A549 (cell line): ENCODE measurements at regions not wholly inside any gene's neighbourhood (a gene's known extent, or its start where the extent isn't known, plus 50 kb on each side); places are given as distances from the start of the nearest gene placed in this dataset.

Experiments used
- ATAC-seq, 2 experiments: fragments of 200-7000 bp in 1 of 2; fragments of >200 bp in 1 of 2; cut with Nextera tagmentation in 1 of 2; cut with Tn5 transposase in 1 of 2; 3 replicates each; pipeline versions ENCODE4 v1.8.0 to v1.9.1; 2018 to 2020; ENCODE audit warnings: mild to moderate bottlenecking in 1 of 2, moderate library complexity in 1 of 2
- CTCF ChIA-PET: fragments of 300-600 bp; sonication (Branson Sonifier 250); formaldehyde crosslinking; extraction: SDS; loops from one replicate; lab custom pipeline; 2021; ENCODE audit warnings: antibody characterized with exemption, inconsistent platforms; lab: Yijun Ruan, JAX
- POLR2A ChIA-PET: fragments of 350-600 bp; formaldehyde crosslinking; extraction: SDS; loops from one replicate; lab custom pipeline; 2021; ENCODE audit warnings: antibody characterized with exemption, inconsistent platforms; lab: Yijun Ruan, JAX
- DNase-seq, 2 experiments: peaks; one replicate each; pipeline versions ENCODE4 v3.0.0 to v3.0.0-alpha.2; 2011 to 2016; ENCODE audit warnings: low read depth in 1 of 2, low spot score in 1 of 2
- FAIRE-seq: peaks from 2 replicates; lab custom pipeline; 2011; peaks lifted over from hg19 to GRCh38; lab: Jason Lieb, UNC
- H3K27ac ChIP-seq, 2 experiments: fragments of >200 bp; sonication (Bioruptor Twin); formaldehyde crosslinking; 3 replicates each; pipeline ENCODE4 v1.5.1; 2016 to 2017
- H3K4me1 ChIP-seq: fragments of >200 bp; sonication (Bioruptor Twin); formaldehyde crosslinking; 3 replicates; pipeline ENCODE4 v1.6.1; 2016
- H3K4me2 ChIP-seq: fragments of >200 bp; sonication (Bioruptor Twin); formaldehyde crosslinking; 3 replicates; pipeline ENCODE4 v1.6.1; 2016
- H3K4me3 ChIP-seq: fragments of >200 bp; sonication (Bioruptor Twin); formaldehyde crosslinking; 3 replicates; pipeline ENCODE4 v1.5.1; 2016
- H3K9me3 ChIP-seq: fragments of >200 bp; sonication (Bioruptor Twin); formaldehyde crosslinking; 3 replicates; pipeline ENCODE4 v1.6.1; 2016
- CHD4 ChIP-seq: fragments of 200-600 bp; sonication (generic); IDR thresholded peaks from 2 replicates; pipeline ENCODE4 v1.6.1; 2016; ENCODE audit warnings: antibody characterized with exemption, mild to moderate bottlenecking, borderline replicate concordance
- EHF ChIP-seq: fragments of 250-450 bp; sonication (Bioruptor Pico); IDR thresholded peaks from 2 replicates; pipeline ENCODE4 v1.5.0; 2020; ENCODE audit warnings: mild to moderate bottlenecking
- EP300 ChIP-seq, 2 experiments: fragments of >200 bp; sonication (Bioruptor Twin); formaldehyde crosslinking; IDR thresholded peaks; 2 replicates in 1 of 2; 3 replicates in 1 of 2; pipeline ENCODE4 v1.6.1; 2016 to 2017
- FOSB ChIP-seq: fragments of 250-450 bp; sonication (Bioruptor Pico); IDR thresholded peaks from 2 replicates; pipeline ENCODE4 v1.5.0; 2020; ENCODE audit warnings: mild to moderate bottlenecking, moderate library complexity
- FOXS1 ChIP-seq: fragments of 250-450 bp; sonication (Bioruptor Pico); IDR thresholded peaks from 2 replicates; pipeline ENCODE4 v1.5.0; 2020; ENCODE audit warnings: mild to moderate bottlenecking, moderate library complexity
- HEYL ChIP-seq: fragments of 250-450 bp; sonication (Bioruptor Pico); IDR thresholded peaks from 2 replicates; pipeline ENCODE4 v1.8.0; 2021; ENCODE audit warnings: mild to moderate bottlenecking, moderate library complexity
- HOXA7 ChIP-seq: fragments of 250-450 bp; sonication (Bioruptor Pico); IDR thresholded peaks from 2 replicates; pipeline ENCODE4 v1.5.0; 2020; ENCODE audit warnings: mild to moderate bottlenecking, moderate library complexity
- KDM5A ChIP-seq: fragments of 200-600 bp; sonication (generic); IDR thresholded peaks from 2 replicates; pipeline ENCODE4 v1.6.1; 2016; ENCODE audit warnings: antibody characterized with exemption, mild to moderate bottlenecking
- MYC ChIP-seq: IDR thresholded peaks from 2 replicates; pipeline ENCODE4 v1.6.1; 2012; ENCODE audit warnings: mild to moderate bottlenecking, inconsistent platforms, low read length, improper control_type of control experiment, borderline replicate concordance
- NR3C1 ChIP-seq: fragments of >200 bp; sonication (Bioruptor Twin); formaldehyde crosslinking; IDR thresholded peaks from 3 replicates; pipeline ENCODE4 v1.6.1; 2017
- PHF8 ChIP-seq: fragments of 200-600 bp; sonication (generic); IDR thresholded peaks from 2 replicates; pipeline ENCODE4 v1.6.1; 2016; ENCODE audit warnings: low read depth, mild to moderate bottlenecking, antibody characterized with exemption, moderate library complexity, borderline replicate concordance
- POLR2AphosphoS2 ChIP-seq: conservative IDR thresholded peaks from 2 replicates; pipeline ENCODE4 v1.6.1; 2012; ENCODE audit warnings: low read length, improper control_type of control experiment, inconsistent platforms
- RAD21 ChIP-seq, 2 experiments: fragments of >200 bp in 1 of 2; sonication (Bioruptor Twin) in 1 of 2; formaldehyde crosslinking in 1 of 2; IDR thresholded peaks in 1 of 2; conservative IDR thresholded peaks in 1 of 2; 2 replicates in 1 of 2; 3 replicates in 1 of 2; pipeline ENCODE4 v1.6.1; 2012 to 2018; ENCODE audit warnings: inconsistent platforms in 1 of 2
- RARB ChIP-seq: fragments of 250-450 bp; sonication (Bioruptor Pico); IDR thresholded peaks from 2 replicates; pipeline ENCODE4 v1.8.0; 2021; ENCODE audit warnings: mild to moderate bottlenecking, moderate library complexity
- RCOR1 ChIP-seq: fragments of 150-350 bp; IDR thresholded peaks from 2 replicates; pipeline ENCODE4 v1.6.1; 2014; ENCODE audit warnings: antibody characterized with exemption, low read length, low read depth
- SMC3 ChIP-seq: fragments of >200 bp; sonication (Bioruptor Twin); formaldehyde crosslinking; IDR thresholded peaks from 3 replicates; pipeline ENCODE4 v1.6.1; 2018; ENCODE audit warnings: inconsistent platforms
- SREBF2 ChIP-seq: fragments of 450-650 bp; IDR thresholded peaks from 2 replicates; pipeline ENCODE4 v1.6.1; 2014; ENCODE audit warnings: mild to moderate bottlenecking, moderate library complexity
- WGBS: methylation state at CpG from one replicate; pipeline ENCODE4 v1.1.6; 2017; ENCODE audit errors: missing lambda C conversion rate; 5-methylcytosine and 5-hydroxymethylcytosine counted together
- TF ChIP-seq, protein P1 (sequence below): fragments of 250-450 bp; sonication (Bioruptor Pico); IDR thresholded peaks from 2 replicates; pipeline ENCODE4 v1.5.0; 2020; ENCODE audit warnings: low read depth, mild to moderate bottlenecking, moderate library complexity
- TF ChIP-seq, protein P2 (sequence below): fragments of 150-350 bp; IDR thresholded peaks from 2 replicates; pipeline ENCODE4 v1.6.1; 2014; ENCODE audit warnings: low read depth, mild to moderate bottlenecking, low read length
- TF ChIP-seq, protein P3 (sequence below): IDR thresholded peaks from 2 replicates; pipeline ENCODE4 v1.6.1; 2012; ENCODE audit warnings: low read depth, borderline replicate concordance
- TF ChIP-seq, protein P4 (sequence below): fragments of 200-600 bp; sonication (generic); IDR thresholded peaks from 2 replicates; pipeline ENCODE4 v1.6.1; 2016; ENCODE audit warnings: antibody characterized with exemption, mild to moderate bottlenecking, moderate library complexity
- TF ChIP-seq, protein P5 (sequence below): fragments of >200 bp; sonication (Bioruptor Twin); formaldehyde crosslinking; IDR thresholded peaks from 3 replicates; pipeline ENCODE4 v1.5.1; 2016
- TF ChIP-seq, protein P6 (sequence below): IDR thresholded peaks from 2 replicates; pipeline ENCODE4 v1.6.1; 2012

DNA sequence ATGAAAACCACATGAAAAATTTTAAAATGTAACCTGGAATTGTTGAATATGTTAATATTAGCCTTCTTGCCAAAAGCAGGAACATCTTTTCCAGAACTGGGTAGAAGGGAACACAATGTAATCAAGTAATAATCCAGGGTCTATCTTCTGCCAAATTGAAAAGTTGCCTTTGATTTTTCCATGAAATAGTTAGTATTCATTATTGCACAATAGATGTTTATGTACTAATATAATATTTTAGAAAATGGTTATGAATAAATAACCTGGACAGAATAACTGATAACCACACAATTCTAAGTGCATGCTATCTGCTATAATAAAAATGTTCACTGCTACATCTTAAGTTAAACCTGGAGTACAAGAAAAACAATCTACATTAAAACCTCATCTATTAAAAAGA, 802.3 kb downstream of the LIG4 start:
- Histone ChIP-seq H3K4me3 (no peak overlapping the region), H3K9me3 (no peaks in the 10 kb centered on the region), H3K4me2 (no peak overlapping the region), H3K4me1 (no peaks in the 10 kb centered on the region), H3K27ac (no peak overlapping the region)
- FAIRE-seq (no peak), DNase-seq (no peak), ATAC-seq (no peak)
- ChIA-PET POLR2A (no interaction called here), CTCF (no interaction called here)
- TF ChIP-seq, protein P1, sequence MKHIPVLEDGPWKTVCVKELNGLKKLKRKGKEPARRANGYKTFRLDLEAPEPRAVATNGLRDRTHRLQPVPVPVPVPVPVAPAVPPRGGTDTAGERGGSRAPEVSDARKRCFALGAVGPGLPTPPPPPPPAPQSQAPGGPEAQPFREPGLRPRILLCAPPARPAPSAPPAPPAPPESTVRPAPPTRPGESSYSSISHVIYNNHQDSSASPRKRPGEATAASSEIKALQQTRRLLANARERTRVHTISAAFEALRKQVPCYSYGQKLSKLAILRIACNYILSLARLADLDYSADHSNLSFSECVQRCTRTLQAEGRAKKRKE (CRISPR knock-in tag) = no peak
- TF ChIP-seq, protein P2, sequence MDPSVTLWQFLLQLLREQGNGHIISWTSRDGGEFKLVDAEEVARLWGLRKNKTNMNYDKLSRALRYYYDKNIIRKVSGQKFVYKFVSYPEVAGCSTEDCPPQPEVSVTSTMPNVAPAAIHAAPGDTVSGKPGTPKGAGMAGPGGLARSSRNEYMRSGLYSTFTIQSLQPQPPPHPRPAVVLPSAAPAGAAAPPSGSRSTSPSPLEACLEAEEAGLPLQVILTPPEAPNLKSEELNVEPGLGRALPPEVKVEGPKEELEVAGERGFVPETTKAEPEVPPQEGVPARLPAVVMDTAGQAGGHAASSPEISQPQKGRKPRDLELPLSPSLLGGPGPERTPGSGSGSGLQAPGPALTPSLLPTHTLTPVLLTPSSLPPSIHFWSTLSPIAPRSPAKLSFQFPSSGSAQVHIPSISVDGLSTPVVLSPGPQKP = no peak
- TF ChIP-seq, protein P3, sequence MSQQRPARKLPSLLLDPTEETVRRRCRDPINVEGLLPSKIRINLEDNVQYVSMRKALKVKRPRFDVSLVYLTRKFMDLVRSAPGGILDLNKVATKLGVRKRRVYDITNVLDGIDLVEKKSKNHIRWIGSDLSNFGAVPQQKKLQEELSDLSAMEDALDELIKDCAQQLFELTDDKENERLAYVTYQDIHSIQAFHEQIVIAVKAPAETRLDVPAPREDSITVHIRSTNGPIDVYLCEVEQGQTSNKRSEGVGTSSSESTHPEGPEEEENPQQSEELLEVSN = no peak
- TF ChIP-seq POLR2AphosphoS2 = no peak
- no peak for TF ChIP-seq FOXS1 (CRISPR knock-in tag)
- TF ChIP-seq SMC3 = no peak
- no peak for TF ChIP-seq PHF8
- no peak for TF ChIP-seq KDM5A
- no peak for TF ChIP-seq CHD4
- TF ChIP-seq, protein P4, sequence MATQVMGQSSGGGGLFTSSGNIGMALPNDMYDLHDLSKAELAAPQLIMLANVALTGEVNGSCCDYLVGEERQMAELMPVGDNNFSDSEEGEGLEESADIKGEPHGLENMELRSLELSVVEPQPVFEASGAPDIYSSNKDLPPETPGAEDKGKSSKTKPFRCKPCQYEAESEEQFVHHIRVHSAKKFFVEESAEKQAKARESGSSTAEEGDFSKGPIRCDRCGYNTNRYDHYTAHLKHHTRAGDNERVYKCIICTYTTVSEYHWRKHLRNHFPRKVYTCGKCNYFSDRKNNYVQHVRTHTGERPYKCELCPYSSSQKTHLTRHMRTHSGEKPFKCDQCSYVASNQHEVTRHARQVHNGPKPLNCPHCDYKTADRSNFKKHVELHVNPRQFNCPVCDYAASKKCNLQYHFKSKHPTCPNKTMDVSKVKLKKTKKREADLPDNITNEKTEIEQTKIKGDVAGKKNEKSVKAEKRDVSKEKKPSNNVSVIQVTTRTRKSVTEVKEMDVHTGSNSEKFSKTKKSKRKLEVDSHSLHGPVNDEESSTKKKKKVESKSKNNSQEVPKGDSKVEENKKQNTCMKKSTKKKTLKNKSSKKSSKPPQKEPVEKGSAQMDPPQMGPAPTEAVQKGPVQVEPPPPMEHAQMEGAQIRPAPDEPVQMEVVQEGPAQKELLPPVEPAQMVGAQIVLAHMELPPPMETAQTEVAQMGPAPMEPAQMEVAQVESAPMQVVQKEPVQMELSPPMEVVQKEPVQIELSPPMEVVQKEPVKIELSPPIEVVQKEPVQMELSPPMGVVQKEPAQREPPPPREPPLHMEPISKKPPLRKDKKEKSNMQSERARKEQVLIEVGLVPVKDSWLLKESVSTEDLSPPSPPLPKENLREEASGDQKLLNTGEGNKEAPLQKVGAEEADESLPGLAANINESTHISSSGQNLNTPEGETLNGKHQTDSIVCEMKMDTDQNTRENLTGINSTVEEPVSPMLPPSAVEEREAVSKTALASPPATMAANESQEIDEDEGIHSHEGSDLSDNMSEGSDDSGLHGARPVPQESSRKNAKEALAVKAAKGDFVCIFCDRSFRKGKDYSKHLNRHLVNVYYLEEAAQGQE = no peak

DNA sequence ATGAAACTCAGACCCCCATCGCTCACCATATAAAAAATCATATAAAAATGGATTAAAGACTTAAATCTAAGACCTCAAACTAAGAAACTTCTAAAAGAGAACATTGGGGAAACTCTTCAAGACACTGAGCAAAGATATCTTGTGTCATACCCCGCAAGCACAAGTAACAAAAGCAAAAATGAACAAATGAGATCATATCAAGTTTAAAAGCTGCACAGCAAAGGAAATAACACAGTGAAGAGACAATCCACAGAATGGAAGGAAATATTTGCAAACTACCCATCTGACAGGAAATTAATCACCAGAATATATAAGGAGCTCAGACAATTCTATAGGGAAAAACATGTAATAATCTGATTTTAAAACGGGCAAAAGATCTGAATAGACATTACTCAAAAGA, 808.3 kb downstream of the LIG4 start:
- ATAC-seq (no peak), FAIRE-seq (no peak), DNase-seq (no peak)
- no peaks in the 10 kb centered on the region for H3K4me1 ChIP-seq
- no peak overlapping the region for H3K27ac ChIP-seq
- 7% methylated on average over 3 of the region's 3 CpGs for WGBS
- no peaks in the 10 kb centered on the region for H3K9me3 ChIP-seq
- TF ChIP-seq SMC3 (no peak), SREBF2 (no peak), RARB (no peak), HEYL (no peak), NR3C1 (no peak), MYC (no peak), EP300 (IDR thresholded peaks at IDR 0.05) (no peak), HOXA7 (CRISPR knock-in tag) (no peak), FOSB (CRISPR knock-in tag) (no peak), RAD21 (conservative IDR thresholded peaks at IDR 0.05 in 1 of 2, IDR thresholded peaks at IDR 0.05 in 1 of 2) (no peak), RCOR1 (no peak), EHF (CRISPR knock-in tag) (no peak)
- TF ChIP-seq, protein P4 = no peak
- TF ChIP-seq, protein P5, sequence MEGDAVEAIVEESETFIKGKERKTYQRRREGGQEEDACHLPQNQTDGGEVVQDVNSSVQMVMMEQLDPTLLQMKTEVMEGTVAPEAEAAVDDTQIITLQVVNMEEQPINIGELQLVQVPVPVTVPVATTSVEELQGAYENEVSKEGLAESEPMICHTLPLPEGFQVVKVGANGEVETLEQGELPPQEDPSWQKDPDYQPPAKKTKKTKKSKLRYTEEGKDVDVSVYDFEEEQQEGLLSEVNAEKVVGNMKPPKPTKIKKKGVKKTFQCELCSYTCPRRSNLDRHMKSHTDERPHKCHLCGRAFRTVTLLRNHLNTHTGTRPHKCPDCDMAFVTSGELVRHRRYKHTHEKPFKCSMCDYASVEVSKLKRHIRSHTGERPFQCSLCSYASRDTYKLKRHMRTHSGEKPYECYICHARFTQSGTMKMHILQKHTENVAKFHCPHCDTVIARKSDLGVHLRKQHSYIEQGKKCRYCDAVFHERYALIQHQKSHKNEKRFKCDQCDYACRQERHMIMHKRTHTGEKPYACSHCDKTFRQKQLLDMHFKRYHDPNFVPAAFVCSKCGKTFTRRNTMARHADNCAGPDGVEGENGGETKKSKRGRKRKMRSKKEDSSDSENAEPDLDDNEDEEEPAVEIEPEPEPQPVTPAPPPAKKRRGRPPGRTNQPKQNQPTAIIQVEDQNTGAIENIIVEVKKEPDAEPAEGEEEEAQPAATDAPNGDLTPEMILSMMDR = no peak
- TF ChIP-seq, protein P6, sequence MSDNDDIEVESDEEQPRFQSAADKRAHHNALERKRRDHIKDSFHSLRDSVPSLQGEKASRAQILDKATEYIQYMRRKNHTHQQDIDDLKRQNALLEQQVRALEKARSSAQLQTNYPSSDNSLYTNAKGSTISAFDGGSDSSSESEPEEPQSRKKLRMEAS = no peak
- H3K4me3 ChIP-seq = no peak overlapping the region
- H3K4me2 ChIP-seq = no peak overlapping the region
- POLR2A ChIA-PET = no interaction called here
- CTCF ChIA-PET = no interaction called here
